DMS153 (cell line): ENCODE measurements at regions not wholly inside any gene's neighbourhood (a gene's known extent, or its start where the extent isn't known, plus 50 kb on each side); places are given as distances from the start of the nearest gene placed in this dataset.

Experiments
- DNase-seq: peaks from one replicate; lab custom pipeline; 2025; lab: John Stamatoyannopoulos, UW

GRCh38 chr5:53327811-53328334, 152.6 kb upstream of the FST start:
- no peak for DNase-seq

- DNase-seq, result no peak
Observed at GRCh38 chr5:53330491-53330890, 149.9 kb upstream of the FST start.

GRCh38 chr5:53331463-53331862, 149.0 kb upstream of the FST start:
- DNase-seq, result no peak

GRCh38 chr5:53333160-53333559, 147.3 kb upstream of the FST start:
- no peak for DNase-seq

- DNase-seq, result no peak
Observed at GRCh38 chr5:53334431-53334941, 145.9 kb upstream of the FST start.

GRCh38 chr5:53335115-53335514, 145.3 kb upstream of the FST start:
- DNase-seq, result no peak

- DNase-seq, result no peak
Observed at GRCh38 chr5:53337827-53338226, 142.6 kb upstream of the FST start.

GRCh38 chr5:53338971-53339370, 141.5 kb upstream of the FST start:
- no peak for DNase-seq

- no peak for DNase-seq
Observed at GRCh38 chr5:53339962-53340540, 140.4 kb upstream of the FST start.

- no peak for DNase-seq
Observed at GRCh38 chr5:53340956-53341750, 139.3 kb upstream of the FST start.

- DNase-seq, result no peak
Observed at GRCh38 chr5:53342236-53342635, 138.2 kb upstream of the FST start.

GRCh38 chr5:53343187-53343586, 137.2 kb upstream of the FST start:
- no peak for DNase-seq

GRCh38 chr5:53350368-53350767, 130.1 kb upstream of the FST start:
- no peak for DNase-seq

- no peak for DNase-seq
Observed at GRCh38 chr5:53350991-53351770, 129.2 kb upstream of the FST start.

- DNase-seq, result no peak
Observed at GRCh38 chr5:53355316-53355715, 125.1 kb upstream of the FST start.

GRCh38 chr5:53355931-53356330, 124.5 kb upstream of the FST start:
- DNase-seq, result no peak

- no peak for DNase-seq
Observed at GRCh38 chr5:53357439-53357838, 123.0 kb upstream of the FST start.

- DNase-seq, result no peak
Observed at GRCh38 chr5:53358794-53359193, 121.6 kb upstream of the FST start.

GRCh38 chr5:53359916-53360517, 120.4 kb upstream of the FST start:
- no peak for DNase-seq

- no peak for DNase-seq
Observed at GRCh38 chr5:53360811-53361210, 119.6 kb upstream of the FST start.

- no peak for DNase-seq
Observed at GRCh38 chr5:53361708-53362107, 118.7 kb upstream of the FST start.

- no peak for DNase-seq
Observed at GRCh38 chr5:53362521-53362941, 117.9 kb upstream of the FST start.
